ENCODE measurements at regions not wholly inside any gene's neighbourhood (a gene's known extent, or its start where the extent isn't known, plus 50 kb on each side); places are given as distances from the start of the nearest gene placed in this dataset.

DNA sequence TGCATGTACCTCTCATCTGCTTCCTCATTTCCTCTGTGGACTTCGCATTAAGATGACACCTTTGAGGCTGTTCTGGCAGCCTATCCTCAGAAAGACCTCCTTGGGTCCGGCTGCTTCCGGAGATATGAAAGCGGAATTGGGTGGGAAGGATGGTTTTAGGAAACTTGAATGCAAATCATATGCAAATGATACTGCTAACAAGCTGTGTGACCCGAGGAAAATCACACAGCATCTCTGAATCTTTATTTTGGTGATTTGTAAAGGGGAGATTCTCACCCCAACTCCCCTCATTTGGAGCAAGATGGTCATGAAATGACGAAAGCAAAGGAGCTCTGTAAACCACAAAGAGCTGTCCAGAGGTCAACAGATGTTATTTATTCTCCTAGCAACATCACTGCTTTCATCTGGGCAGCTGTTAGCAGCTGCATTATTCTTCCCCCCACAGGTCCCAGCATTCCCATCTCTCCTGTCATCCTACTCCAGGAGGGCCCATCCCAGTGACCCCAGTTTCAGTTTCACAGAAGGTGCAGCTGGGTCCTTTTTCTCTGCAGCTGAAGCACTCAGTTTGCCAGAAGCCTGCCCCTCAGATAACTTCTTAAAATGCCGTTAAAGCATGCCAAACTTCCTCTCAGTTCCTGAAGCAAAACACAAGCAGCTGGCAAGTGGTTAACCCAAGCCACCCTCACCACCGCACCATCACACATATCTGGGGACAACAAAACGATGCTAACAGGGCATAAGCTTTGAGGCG, 269.5 kb downstream of the SEC61B start:
- H3K79me1 ChIP-seq (ENCODE audit: insufficient read depth, low read depth, low read length, poor library complexity, severe bottlenecking) = no peaks in the 10 kb centered on the region
- H3K4me2 ChIP-seq (ENCODE audit: insufficient read depth, insufficient read length, low read length) = no peak overlapping the region
- H3K4me1 ChIP-seq (ENCODE audit: insufficient read depth, low read length) = peaks cover 11% of the 10 kb centered on the region
- no peaks in the 10 kb centered on the region for H4K20me1 ChIP-seq (ENCODE audit: control insufficient read depth, insufficient read depth, insufficient read length)
- no peaks in the 10 kb centered on the region for H3K9me3 ChIP-seq (ENCODE audit: control insufficient read depth, low read depth, low read length)
- no peaks in the 10 kb centered on the region for H3K9me3 Mint-ChIP-seq
- DNase-seq = no peak
- no peak overlapping the region for H4K5ac ChIP-seq (ENCODE audit: insufficient read length, low read depth, low read length)
- H2AK5ac ChIP-seq (ENCODE audit: insufficient read length, low read length) = no peak overlapping the region
- H2AFZ ChIP-seq (ENCODE audit: low read length) = no peak overlapping the region
- H3K4me3 Mint-ChIP-seq = no peak overlapping the region
- H4K8ac ChIP-seq (replicated peaks; ENCODE audit: insufficient read length, low read depth, low read length) = no peak overlapping the region
- peaks cover 33 to 45% of the 10 kb centered on the region in 2 experiments for H3K4me1 Mint-ChIP-seq
- H3K79me2 ChIP-seq (ENCODE audit: insufficient read depth, low read length) = no peaks in the 10 kb centered on the region
- H3K23me2 ChIP-seq (ENCODE audit: insufficient read length, low read depth, low read length, poor library complexity, severe bottlenecking) = no peaks in the 10 kb centered on the region
- no peak overlapping the region for H3K23ac ChIP-seq (ENCODE audit: insufficient read length, low read depth, low read length)
- H4K91ac ChIP-seq (ENCODE audit: insufficient read length, low read depth, low read length) = no peak overlapping the region
- no peaks in the 10 kb centered on the region for H3K36me3 Mint-ChIP-seq (ENCODE audit: insufficient read depth in 1 of 3, low read depth in 3 of 3)
- H3T11ph ChIP-seq (ENCODE audit: low read length) = no peak overlapping the region
- H3K4ac ChIP-seq (ENCODE audit: low read depth, low read length) = no peak overlapping the region
- H3K27ac ChIP-seq (ENCODE audit: insufficient read length, low read depth, low read length) = no peak overlapping the region
- H3K27me3 ChIP-seq (ENCODE audit: insufficient read depth, low read length) = no peaks in the 10 kb centered on the region
- no peak overlapping the region for H3K9ac ChIP-seq (ENCODE audit: extremely low read depth, insufficient read length, low read length)
- WGBS (ENCODE audit: extremely low coverage, insufficient read length, low lambda C conversion rate) = no CpG with 5 or more reads among the region's 10 CpGs
- no peak overlapping the region for H2BK12ac ChIP-seq (ENCODE audit: insufficient read length, low read depth, low read length)
- no peak overlapping the region for H2BK15ac ChIP-seq (ENCODE audit: low read depth, low read length)
- H3K56ac ChIP-seq (ENCODE audit: insufficient read length, low read depth, low read length) = no peak overlapping the region
- H2BK120ac ChIP-seq (ENCODE audit: low read depth, low read length, poor library complexity, severe bottlenecking) = no peak overlapping the region
- peak overlapping the region in 2 of 3 experiments; percentile 32 to 53; a peak in 2 of 7 replicates for H3K27ac Mint-ChIP-seq
- H2BK20ac ChIP-seq (ENCODE audit: low read depth, low read length, poor library complexity, severe bottlenecking) = no peak overlapping the region
- TF ChIP-seq, protein P1, sequence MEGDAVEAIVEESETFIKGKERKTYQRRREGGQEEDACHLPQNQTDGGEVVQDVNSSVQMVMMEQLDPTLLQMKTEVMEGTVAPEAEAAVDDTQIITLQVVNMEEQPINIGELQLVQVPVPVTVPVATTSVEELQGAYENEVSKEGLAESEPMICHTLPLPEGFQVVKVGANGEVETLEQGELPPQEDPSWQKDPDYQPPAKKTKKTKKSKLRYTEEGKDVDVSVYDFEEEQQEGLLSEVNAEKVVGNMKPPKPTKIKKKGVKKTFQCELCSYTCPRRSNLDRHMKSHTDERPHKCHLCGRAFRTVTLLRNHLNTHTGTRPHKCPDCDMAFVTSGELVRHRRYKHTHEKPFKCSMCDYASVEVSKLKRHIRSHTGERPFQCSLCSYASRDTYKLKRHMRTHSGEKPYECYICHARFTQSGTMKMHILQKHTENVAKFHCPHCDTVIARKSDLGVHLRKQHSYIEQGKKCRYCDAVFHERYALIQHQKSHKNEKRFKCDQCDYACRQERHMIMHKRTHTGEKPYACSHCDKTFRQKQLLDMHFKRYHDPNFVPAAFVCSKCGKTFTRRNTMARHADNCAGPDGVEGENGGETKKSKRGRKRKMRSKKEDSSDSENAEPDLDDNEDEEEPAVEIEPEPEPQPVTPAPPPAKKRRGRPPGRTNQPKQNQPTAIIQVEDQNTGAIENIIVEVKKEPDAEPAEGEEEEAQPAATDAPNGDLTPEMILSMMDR (conservative IDR thresholded peaks at IDR 0.05) = no peak
- H3K14ac ChIP-seq (ENCODE audit: insufficient read depth, low read length) = no peak overlapping the region
- no peak overlapping the region for H2BK5ac ChIP-seq (ENCODE audit: insufficient read length, low read length)
- peaks cover 1% of the 10 kb centered on the region for H3K27me3 Mint-ChIP-seq (ENCODE audit: low read depth)
- H3K18ac ChIP-seq (ENCODE audit: insufficient read length, low read depth, low read length) = no peak overlapping the region
